BE2C (cell line): ENCODE measurements at regions not wholly inside any gene's neighbourhood (a gene's known extent, or its start where the extent isn't known, plus 50 kb on each side); places are given as distances from the start of the nearest gene placed in this dataset.

ENCODE experiments used
- DNase-seq: peaks from one replicate; pipeline ENCODE4 v3.0.0-alpha.2; 2020
- H3K27me3 ChIP-seq: fragments of 250-450 bp; sonication (Bioruptor Pico); 2 replicates; pipeline ENCODE4 v1.5.1; 2020; ENCODE audit warnings: mild to moderate bottlenecking
- H3K36me3 ChIP-seq: fragments of 250-450 bp; sonication (Bioruptor Pico); 2 replicates; pipeline ENCODE4 v1.5.1; 2020; ENCODE audit warnings: mild to moderate bottlenecking
- H3K4me1 ChIP-seq: fragments of 250-450 bp; sonication (Bioruptor Pico); 2 replicates; pipeline ENCODE4 v1.5.1; 2020
- H3K4me3 ChIP-seq: 2 replicates; pipeline ENCODE4 v1.5.1; 2011; ENCODE audit warnings: low read depth, low read length
- H3K9me3 ChIP-seq: fragments of 250-450 bp; sonication (Bioruptor Pico); 2 replicates; pipeline ENCODE4 v1.5.1; 2020
- TF ChIP-seq, protein P1 (sequence below): IDR thresholded peaks from 2 replicates; pipeline ENCODE4 v1.5.1; 2012; ENCODE audit warnings: mild to moderate bottlenecking, low read depth, low read length

DNA sequence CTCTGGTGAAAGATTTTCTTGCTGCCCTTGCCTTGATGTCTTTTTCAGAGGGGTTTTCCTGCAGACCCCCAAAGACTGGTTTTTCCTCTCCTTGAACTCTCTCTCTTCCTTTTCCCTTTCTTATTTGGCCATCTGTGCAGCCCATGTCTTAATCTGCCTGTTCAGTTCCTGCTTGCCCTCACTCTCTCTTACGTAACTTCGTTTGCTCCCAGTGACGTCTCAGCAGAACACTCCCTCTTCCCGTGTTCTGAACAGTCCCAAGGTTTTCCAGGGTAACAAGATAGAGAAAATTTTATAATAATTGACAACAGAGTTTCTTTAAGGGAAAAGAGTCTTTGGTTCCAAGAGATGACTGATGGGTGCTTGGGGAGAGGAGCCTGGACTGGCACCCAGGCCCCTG, 109.1 kb upstream of the LMO4 start:
- H3K27me3 ChIP-seq, result no peaks in the 10 kb centered on the region
- H3K4me1 ChIP-seq, result no peaks in the 10 kb centered on the region
- DNase-seq, result no peak
- no peaks in the 10 kb centered on the region for H3K36me3 ChIP-seq
- no peaks in the 10 kb centered on the region for H3K9me3 ChIP-seq
- TF ChIP-seq, protein P1, sequence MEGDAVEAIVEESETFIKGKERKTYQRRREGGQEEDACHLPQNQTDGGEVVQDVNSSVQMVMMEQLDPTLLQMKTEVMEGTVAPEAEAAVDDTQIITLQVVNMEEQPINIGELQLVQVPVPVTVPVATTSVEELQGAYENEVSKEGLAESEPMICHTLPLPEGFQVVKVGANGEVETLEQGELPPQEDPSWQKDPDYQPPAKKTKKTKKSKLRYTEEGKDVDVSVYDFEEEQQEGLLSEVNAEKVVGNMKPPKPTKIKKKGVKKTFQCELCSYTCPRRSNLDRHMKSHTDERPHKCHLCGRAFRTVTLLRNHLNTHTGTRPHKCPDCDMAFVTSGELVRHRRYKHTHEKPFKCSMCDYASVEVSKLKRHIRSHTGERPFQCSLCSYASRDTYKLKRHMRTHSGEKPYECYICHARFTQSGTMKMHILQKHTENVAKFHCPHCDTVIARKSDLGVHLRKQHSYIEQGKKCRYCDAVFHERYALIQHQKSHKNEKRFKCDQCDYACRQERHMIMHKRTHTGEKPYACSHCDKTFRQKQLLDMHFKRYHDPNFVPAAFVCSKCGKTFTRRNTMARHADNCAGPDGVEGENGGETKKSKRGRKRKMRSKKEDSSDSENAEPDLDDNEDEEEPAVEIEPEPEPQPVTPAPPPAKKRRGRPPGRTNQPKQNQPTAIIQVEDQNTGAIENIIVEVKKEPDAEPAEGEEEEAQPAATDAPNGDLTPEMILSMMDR, result no peak
- no peak overlapping the region for H3K4me3 ChIP-seq

DNA sequence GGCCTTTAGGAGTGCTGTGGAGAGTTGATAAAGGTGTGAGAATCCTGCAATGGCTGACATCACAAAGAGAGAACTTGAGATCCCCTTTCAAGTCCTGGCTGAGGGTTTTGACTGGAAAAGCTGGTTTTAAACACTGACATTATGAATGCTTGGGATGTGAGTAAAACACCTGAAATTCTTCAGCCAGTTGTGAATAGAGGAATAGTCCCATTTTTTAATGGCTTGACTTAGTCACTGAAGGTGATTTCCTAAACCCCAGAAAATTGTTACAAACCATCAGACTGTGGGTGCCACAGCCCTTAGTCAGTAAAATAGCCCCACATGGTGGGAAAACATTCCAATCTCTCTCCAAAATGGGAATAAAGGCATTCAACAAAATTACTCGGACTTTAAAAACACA, 107.7 kb upstream of the LMO4 start:
- TF ChIP-seq, protein P1, result no peak
- no peak overlapping the region for H3K4me3 ChIP-seq

DNA sequence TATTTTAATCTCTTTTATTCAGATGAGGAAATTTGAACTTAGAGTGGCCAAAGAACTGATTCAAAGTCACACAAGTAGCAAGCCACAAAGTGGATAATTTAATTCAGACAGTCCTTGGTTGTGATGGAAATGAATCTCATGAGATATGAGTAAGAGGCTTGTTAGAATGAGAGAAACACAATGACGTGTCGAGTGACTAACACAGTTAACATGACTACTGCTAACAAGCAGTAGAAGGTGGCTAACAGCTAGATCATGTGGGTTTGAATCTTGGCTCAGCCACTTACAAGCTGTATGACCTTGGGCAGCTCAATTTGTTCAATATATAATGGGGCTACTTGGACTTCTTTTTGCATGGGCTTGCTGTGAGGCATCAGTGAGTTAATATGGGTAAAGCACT, 104.5 kb upstream of the LMO4 start:
- Histone ChIP-seq H3K4me1 (no peaks in the 10 kb centered on the region), H3K27me3 (no peaks in the 10 kb centered on the region), H3K36me3 (no peaks in the 10 kb centered on the region), H3K4me3 (no peak overlapping the region), H3K9me3 (no peaks in the 10 kb centered on the region)
- TF ChIP-seq, protein P1, result no peak
- no peak for DNase-seq

More for the DNA sequence above, 107.7 kb upstream of the LMO4 start:
- Histone ChIP-seq H3K9me3 (no peaks in the 10 kb centered on the region), H3K36me3 (no peaks in the 10 kb centered on the region), H3K27me3 (no peaks in the 10 kb centered on the region), H3K4me1 (no peaks in the 10 kb centered on the region)
- DNase-seq, result no peak

DNA sequence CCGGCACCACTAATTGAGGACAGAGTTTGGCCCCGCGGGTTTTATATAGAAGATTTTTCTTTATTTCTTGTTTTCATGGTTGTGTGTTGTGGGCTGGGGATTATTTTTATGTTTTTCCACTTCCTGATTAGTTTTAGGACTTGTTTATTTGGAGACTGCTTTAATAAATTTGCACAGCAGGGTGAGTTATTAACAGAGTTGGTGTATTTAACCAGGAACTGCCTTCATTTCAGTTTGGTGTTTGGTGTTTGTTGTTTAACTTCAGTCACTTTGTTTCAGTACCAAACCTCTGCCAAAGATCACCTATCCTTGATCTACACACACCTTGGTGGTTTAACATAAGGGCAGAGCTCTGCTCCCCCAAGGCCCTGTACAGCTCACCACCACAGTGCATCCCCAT, 103.5 kb upstream of the LMO4 start:
- no peak for DNase-seq
- Histone ChIP-seq H3K4me1 (no peaks in the 10 kb centered on the region), H3K9me3 (no peaks in the 10 kb centered on the region), H3K4me3 (no peak overlapping the region), H3K36me3 (no peaks in the 10 kb centered on the region), H3K27me3 (no peaks in the 10 kb centered on the region)
- TF ChIP-seq, protein P1, result no peak

DNA sequence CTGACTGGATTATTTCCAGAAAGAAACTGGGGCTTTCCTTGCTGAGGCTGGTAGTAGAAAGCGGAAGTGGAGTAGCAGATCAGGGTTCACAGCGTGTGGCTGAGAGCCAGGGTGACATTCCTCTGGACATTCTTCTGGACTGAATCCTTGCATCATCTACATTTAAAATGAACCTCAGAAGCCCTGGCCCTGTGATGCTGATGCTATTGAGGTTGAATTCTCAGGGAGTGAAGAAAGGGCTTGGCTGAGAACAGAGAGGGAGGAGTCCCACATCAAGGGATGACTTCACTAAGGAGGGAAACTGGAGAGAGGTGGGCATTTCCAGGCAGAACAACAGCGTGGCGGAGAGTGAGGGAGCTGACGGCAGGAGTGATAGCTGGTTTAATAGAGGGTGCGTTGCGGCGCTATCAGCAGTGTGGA, 102.3 kb upstream of the LMO4 start:
- no peaks in the 10 kb centered on the region for H3K9me3 ChIP-seq
- H3K27me3 ChIP-seq, result no peaks in the 10 kb centered on the region
- TF ChIP-seq, protein P1, result no peak
- H3K4me3 ChIP-seq, result no peak overlapping the region
- H3K4me1 ChIP-seq, result no peaks in the 10 kb centered on the region
- no peaks in the 10 kb centered on the region for H3K36me3 ChIP-seq
- no peak for DNase-seq

DNA sequence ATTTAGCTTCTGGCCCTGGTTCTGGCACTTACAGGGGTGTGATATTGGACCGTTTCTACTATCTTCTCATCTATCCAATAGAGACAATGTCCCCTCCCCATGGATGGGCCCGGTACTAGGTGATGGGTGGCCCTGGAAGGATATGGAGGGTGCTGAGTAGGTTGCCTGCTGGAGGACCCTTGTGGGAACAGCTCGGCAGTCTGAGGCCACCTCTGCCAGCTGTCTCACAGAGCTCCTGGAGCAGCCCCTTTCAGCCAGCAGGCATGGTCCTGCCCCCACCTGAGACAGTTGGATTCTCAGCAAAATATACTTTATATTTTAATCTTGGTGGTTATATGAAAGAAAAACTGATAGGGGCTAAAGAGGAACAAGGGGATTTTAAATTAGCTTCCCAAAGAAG, 101.0 kb upstream of the LMO4 start:
- TF ChIP-seq, protein P1, result no peak
- Histone ChIP-seq H3K27me3 (no peaks in the 10 kb centered on the region), H3K9me3 (no peaks in the 10 kb centered on the region), H3K4me3 (no peak overlapping the region), H3K4me1 (no peaks in the 10 kb centered on the region), H3K36me3 (no peaks in the 10 kb centered on the region)
- DNase-seq, result no peak
